SH-SY5Y (cell line): ENCODE measurements at regions not wholly inside any gene's neighbourhood (a gene's known extent, or its start where the extent isn't known, plus 50 kb on each side); places are given as distances from the start of the nearest gene placed in this dataset.

Experiments used
- GATA2 ChIP-seq: IDR thresholded peaks from 2 replicates; pipeline ENCODE4 v1.6.1; 2011; ENCODE audit warnings: mild to moderate bottlenecking, low read depth, low read length
- GATA3 ChIP-seq: IDR thresholded peaks from 2 replicates; pipeline ENCODE4 v1.6.1; 2011; ENCODE audit warnings: low read depth, mild to moderate bottlenecking, low read length, moderate library complexity

- TF ChIP-seq GATA3, result no peak
- TF ChIP-seq GATA2, result no peak
Observed at GRCh38 chr10:60575105-60575504, 185.4 kb upstream of the ANK3 start.
